ENCODE measurements at regions not wholly inside any gene's neighbourhood (a gene's known extent, or its start where the extent isn't known, plus 50 kb on each side); places are given as distances from the start of the nearest gene placed in this dataset.

DNA sequence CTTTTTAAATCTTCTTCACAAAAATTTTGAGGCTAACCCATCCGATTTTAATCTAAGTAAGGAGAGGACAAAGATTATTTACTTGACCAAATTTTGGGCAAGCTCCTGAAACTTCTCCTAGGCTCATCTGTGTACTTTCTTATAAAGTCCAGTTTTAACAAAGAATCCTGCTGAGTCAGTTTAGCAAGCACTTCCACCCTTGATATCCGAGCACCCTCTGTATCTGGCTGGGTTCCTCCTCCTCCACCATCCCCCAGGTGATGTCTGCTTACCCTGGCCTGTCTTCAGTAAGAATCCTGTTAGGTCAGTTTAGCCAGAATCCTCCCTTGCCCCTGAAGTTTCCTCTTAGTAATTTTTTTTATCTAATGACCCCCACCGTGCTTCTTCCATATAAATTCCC is 140.5 kb downstream of the PHLDA1 start:
- Histone ChIP-seq H3K4me1 (peaks cover 0 to 30% (median 1%) of the 10 kb centered on the region in 4 donors), H3K27me3 (no peaks in the 10 kb centered on the region), H3K36me3 (no peaks in the 10 kb centered on the region), H3K27ac (no peak overlapping the region), H3K9me3 (no peaks in the 10 kb centered on the region), H3K4me3 (no peak overlapping the region)
- WGBS, 2 donors = 71 to 78% methylated on average over 3 of the region's 3 CpGs
- TF ChIP-seq, protein P1, sequence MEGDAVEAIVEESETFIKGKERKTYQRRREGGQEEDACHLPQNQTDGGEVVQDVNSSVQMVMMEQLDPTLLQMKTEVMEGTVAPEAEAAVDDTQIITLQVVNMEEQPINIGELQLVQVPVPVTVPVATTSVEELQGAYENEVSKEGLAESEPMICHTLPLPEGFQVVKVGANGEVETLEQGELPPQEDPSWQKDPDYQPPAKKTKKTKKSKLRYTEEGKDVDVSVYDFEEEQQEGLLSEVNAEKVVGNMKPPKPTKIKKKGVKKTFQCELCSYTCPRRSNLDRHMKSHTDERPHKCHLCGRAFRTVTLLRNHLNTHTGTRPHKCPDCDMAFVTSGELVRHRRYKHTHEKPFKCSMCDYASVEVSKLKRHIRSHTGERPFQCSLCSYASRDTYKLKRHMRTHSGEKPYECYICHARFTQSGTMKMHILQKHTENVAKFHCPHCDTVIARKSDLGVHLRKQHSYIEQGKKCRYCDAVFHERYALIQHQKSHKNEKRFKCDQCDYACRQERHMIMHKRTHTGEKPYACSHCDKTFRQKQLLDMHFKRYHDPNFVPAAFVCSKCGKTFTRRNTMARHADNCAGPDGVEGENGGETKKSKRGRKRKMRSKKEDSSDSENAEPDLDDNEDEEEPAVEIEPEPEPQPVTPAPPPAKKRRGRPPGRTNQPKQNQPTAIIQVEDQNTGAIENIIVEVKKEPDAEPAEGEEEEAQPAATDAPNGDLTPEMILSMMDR (IDR thresholded peaks at IDR 0.05) = no peak
- TF ChIP-seq POLR2A (IDR thresholded peaks at IDR 0.05) (no peak), EP300 (IDR thresholded peaks at IDR 0.05) (no peak)
- no peak for DNase-seq (ENCODE audit: low spot score in 2 of 2)

DNA sequence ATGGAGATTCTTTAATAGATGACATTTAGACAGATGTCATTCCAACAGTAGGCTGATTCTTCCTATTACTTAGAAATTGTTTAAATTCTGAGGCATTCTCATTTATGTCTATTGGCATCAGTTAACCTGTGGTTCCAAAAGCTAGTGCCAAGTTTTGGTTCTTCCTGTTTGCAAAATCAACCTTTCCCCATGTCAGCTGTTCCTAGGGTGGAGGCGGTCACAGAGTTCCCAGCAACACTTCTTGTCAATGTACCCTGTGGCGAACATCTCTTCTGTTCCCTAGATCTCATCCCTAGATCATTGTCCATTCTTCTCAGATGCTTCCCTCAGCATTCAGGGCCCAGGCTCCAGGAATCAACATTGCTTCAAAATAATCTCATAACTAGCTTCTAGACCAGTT is 140.9 kb downstream of the PHLDA1 start:
- Histone ChIP-seq H3K27me3 (no peaks in the 10 kb centered on the region), H3K4me3 (no peak overlapping the region), H3K36me3 (no peaks in the 10 kb centered on the region), H3K9me3 (no peaks in the 10 kb centered on the region), H3K4me1 (peaks cover 0 to 30% (median 1%) of the 10 kb centered on the region in 4 donors), H3K27ac (peak overlapping the region in 2 of 4 donors; percentile 26 to 68)
- 96 to 97% methylated on average over 2 of the region's 2 CpGs for WGBS, 2 donors
- no peak for TF ChIP-seq POLR2A (IDR thresholded peaks at IDR 0.05)
- TF ChIP-seq, protein P1 (IDR thresholded peaks at IDR 0.05) = no peak
- TF ChIP-seq EP300 (IDR thresholded peaks at IDR 0.05) = no peak
- no peak for DNase-seq (ENCODE audit: low spot score in 2 of 2)

DNA sequence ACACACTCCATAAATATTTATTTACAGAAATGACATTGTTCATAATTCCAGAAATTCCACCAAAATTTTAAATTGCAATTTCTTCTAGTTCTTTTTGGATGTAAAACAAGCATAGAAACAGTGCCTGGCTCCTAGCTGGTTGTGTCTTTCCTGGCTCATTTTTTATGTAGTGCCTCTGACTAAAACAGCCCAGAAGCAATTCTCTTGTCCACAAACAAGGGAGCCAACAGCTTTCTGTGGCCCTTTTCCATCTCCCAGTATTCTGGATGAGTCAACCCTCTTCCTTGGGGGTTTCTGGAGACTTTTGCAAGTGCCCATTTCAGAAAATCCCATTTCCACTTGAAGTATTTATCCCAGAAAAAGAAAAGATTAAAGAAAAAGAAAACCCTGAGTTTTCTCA is 141.4 kb downstream of the PHLDA1 start:
- peak overlapping the region in 2 of 4 donors; percentile 26 to 68 for H3K27ac ChIP-seq
- no peak overlapping the region for H3K4me3 ChIP-seq
- H3K9me3 ChIP-seq = no peaks in the 10 kb centered on the region
- TF ChIP-seq EP300 (IDR thresholded peaks at IDR 0.05) = no peak
- TF ChIP-seq POLR2A (IDR thresholded peaks at IDR 0.05) = no peak
- TF ChIP-seq, protein P1 (IDR thresholded peaks at IDR 0.05) = no peak
- DNase-seq (ENCODE audit: low spot score in 2 of 2) = no peak
- H3K4me1 ChIP-seq = peaks cover 0 to 30% (median 1%) of the 10 kb centered on the region in 4 donors
- H3K36me3 ChIP-seq = no peaks in the 10 kb centered on the region
- no peaks in the 10 kb centered on the region for H3K27me3 ChIP-seq

DNA sequence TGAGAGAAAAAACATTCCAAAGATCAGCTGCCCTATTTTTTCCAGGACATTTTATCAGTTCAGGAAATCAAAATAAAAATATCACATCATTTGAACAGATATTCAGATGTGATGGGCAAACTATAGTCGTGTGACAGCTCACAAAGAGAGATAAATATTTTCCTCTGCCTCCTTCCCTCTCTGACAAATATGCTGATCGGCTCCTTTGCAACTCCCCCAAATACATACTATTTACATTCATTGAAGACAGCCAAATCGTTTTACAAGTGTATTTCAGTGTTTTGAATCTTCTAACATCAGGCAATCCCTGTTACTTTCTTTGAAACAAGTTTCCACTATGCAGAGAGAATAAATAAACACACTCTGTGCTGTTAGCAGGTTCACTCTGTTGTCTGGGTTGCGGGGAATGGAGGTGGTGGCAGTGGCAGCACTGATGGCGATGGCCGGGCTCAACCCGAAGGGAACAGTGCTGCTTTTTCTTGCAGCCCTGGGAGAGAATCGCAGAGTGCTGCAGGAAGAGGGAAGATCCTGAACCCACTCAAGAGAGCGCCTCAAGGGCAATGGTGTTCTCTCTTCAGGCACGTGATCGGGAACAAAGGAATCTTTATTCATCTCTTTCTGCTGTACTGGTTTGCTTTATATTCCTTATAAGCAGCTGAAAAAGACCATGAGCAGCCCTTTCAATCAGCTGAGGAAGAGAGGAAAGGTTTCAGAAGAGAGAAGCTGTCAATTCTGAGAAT is 142.5 kb downstream of the PHLDA1 start:
- WGBS, 2 donors = 23 to 27% methylated on average over 11 of the region's 11 CpGs
- peak overlapping the region in 2 of 4 donors; percentile 14 to 16 for H3K4me3 ChIP-seq
- no peaks in the 10 kb centered on the region for H3K9me3 ChIP-seq
- no peak for DNase-seq (ENCODE audit: low spot score in 2 of 2)
- H3K36me3 ChIP-seq = no peaks in the 10 kb centered on the region
- TF ChIP-seq EP300 (IDR thresholded peaks at IDR 0.05) = peak in 1 of 2 donors; percentile 11
- no peak for TF ChIP-seq POLR2A (IDR thresholded peaks at IDR 0.05)
- H3K27me3 ChIP-seq = no peaks in the 10 kb centered on the region
- H3K27ac ChIP-seq = peak overlapping the region in 2 of 4 donors; percentile 57 to 68
- peaks cover 0 to 30% (median 1%) of the 10 kb centered on the region in 4 donors for H3K4me1 ChIP-seq

DNA sequence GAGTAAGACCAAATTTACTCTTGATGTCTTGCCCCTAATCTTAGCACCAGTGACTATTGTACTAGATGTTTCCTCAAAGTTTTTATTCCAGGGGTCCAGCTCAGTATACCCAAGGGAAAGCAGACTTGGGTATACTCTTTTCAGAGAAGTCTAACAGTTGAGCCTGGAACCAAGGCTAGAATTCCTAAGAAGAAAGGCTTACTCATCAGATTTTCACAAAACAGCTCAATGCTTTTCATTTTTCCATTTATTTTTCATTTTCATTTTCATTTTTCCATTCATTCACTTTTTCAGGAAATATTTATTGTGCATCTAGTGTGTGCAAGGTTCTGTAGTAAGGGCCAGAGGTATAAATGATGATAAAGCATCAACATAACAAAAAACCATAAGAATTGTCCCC is 143.2 kb downstream of the PHLDA1 start:
- TF ChIP-seq, protein P1 (IDR thresholded peaks at IDR 0.05) = no peak
- TF ChIP-seq POLR2A (IDR thresholded peaks at IDR 0.05) (no peak), EP300 (IDR thresholded peaks at IDR 0.05) (no peak)
- H3K36me3 ChIP-seq = no peaks in the 10 kb centered on the region
- H3K4me1 ChIP-seq = peaks cover 0 to 30% (median 1%) of the 10 kb centered on the region in 4 donors
- no peaks in the 10 kb centered on the region for H3K27me3 ChIP-seq
- peak overlapping the region in 2 of 4 donors; percentile 57 to 68 for H3K27ac ChIP-seq
- H3K4me3 ChIP-seq = no peak overlapping the region
- no peak for DNase-seq (ENCODE audit: low spot score in 2 of 2)
- H3K9me3 ChIP-seq = no peaks in the 10 kb centered on the region
